B cell (primary cell): ENCODE measurements at regions not wholly inside any gene's neighbourhood (a gene's known extent, or its start where the extent isn't known, plus 50 kb on each side); places are given as distances from the start of the nearest gene placed in this dataset.

Experiments used
- ATAC-seq: fragments of 200-7000 bp; cut with Tn5 transposase; one replicate; pipeline ENCODE4 v1.10.0; 2021; ENCODE audit warnings: low read depth, mild to moderate bottlenecking, moderate number of reproducible peaks, moderate library complexity
- CTCF ChIA-PET: fragments of 350-600 bp; sonication (Branson Sonifier 250); formaldehyde crosslinking; loops from one replicate; lab custom pipeline; 2021; ENCODE audit warnings: antibody characterized with exemption, inconsistent platforms; lab: Charles Lee
- POLR2A ChIA-PET: fragments of 350-600 bp; sonication (Branson Sonifier 250); formaldehyde crosslinking; loops from one replicate; lab custom pipeline; 2021; ENCODE audit warnings: antibody characterized with exemption; lab: Charles Lee
- DNase-seq: peaks from one replicate; pipeline ENCODE4 v3.0.0; 2013
- H2AFZ ChIP-seq: 2 replicates; pipeline ENCODE4 v1.6.1; 2012; ENCODE audit warnings: mild to moderate bottlenecking, low read depth, low read length; ENCODE audit not compliant: insufficient read depth, poor library complexity, severe bottlenecking
- H3K27ac ChIP-seq, 2 donors: 1 replicate in 1 of 2; 2 replicates in 1 of 2; pipeline ENCODE4 v1.5.1; 2012 to 2013; ENCODE audit warnings: low read length in 2 of 2, mild to moderate bottlenecking in 2 of 2, moderate library complexity in 1 of 2
- H3K27me3 ChIP-seq, 4 experiments: fragments of 200-600 bp in 1 of 4; sonication (generic) in 1 of 4; replicated peaks in 1 of 4; 1 replicate in 2 of 4; 2 replicates in 2 of 4; pipeline versions ENCODE4 v1.6.1 to v1.7.0; 2013 to 2016; ENCODE audit warnings: low read length in 3 of 4, mild to moderate bottlenecking in 2 of 4, mixed read lengths in 1 of 4, moderate library complexity in 1 of 4; ENCODE audit not compliant: insufficient read depth in 4 of 4, control insufficient read depth in 3 of 4; ENCODE audit errors: control extremely low read depth in 1 of 4
- H3K36me3 ChIP-seq, 2 experiments: replicated peaks in 1 of 2; 1 replicate in 1 of 2; 2 replicates in 1 of 2; pipeline versions ENCODE4 v1.6.1 to v1.7.1; 2013; ENCODE audit warnings: low read length in 1 of 2; ENCODE audit not compliant: insufficient read depth in 2 of 2, control insufficient read depth in 1 of 2; ENCODE audit errors: control extremely low read depth in 1 of 2, extremely low read depth in 1 of 2
- H3K4me1 ChIP-seq, 2 donors: fragments of 200-600 bp in 1 of 2; sonication (generic) in 1 of 2; 1 replicate in 1 of 2; 2 replicates in 1 of 2; pipeline versions ENCODE4 v1.5.1 to v1.6.1; 2013 to 2017; ENCODE audit warnings: low read length in 2 of 2; ENCODE audit not compliant: control insufficient read depth in 2 of 2, insufficient read depth in 2 of 2
- H3K4me2 ChIP-seq: replicated peaks from 2 replicates; pipeline ENCODE3; 2012; ENCODE audit warnings: mild to moderate bottlenecking, low read depth, low read length; ENCODE audit not compliant: poor library complexity, severe bottlenecking
- H3K4me3 ChIP-seq, 5 experiments: fragments of 200-600 bp in 1 of 5; sonication (generic) in 1 of 5; 1 replicate in 3 of 5; 2 replicates in 2 of 5; pipeline versions ENCODE4 v1.5.1 to v1.7.0; 2011 to 2016; ENCODE audit warnings: low read length in 4 of 5, mild to moderate bottlenecking in 4 of 5, low read depth in 2 of 5, control low read depth in 1 of 5, moderate library complexity in 1 of 5; ENCODE audit not compliant: insufficient read depth in 1 of 5; ENCODE audit errors: control extremely low read depth in 1 of 5, extremely low read depth in 1 of 5
- H3K79me2 ChIP-seq: fragments of 200-600 bp; sonication (generic); one replicate; pipeline ENCODE4 v1.6.0; 2016; ENCODE audit warnings: low read length; ENCODE audit not compliant: control insufficient read depth, insufficient read depth
- H3K9ac ChIP-seq: fragments of 200-600 bp; sonication (generic); 2 replicates; pipeline ENCODE4 v1.6.1; 2017; ENCODE audit warnings: mild to moderate bottlenecking, low read length, moderate library complexity
- H3K9me3 ChIP-seq, 3 donors: one replicate each; pipeline versions ENCODE4 v1.6.1 to v1.7.1; 2013; ENCODE audit warnings: low read length in 2 of 3; ENCODE audit not compliant: control insufficient read depth in 2 of 3, insufficient read depth in 1 of 3; ENCODE audit errors: control extremely low read depth in 1 of 3
- H4K20me1 ChIP-seq: 2 replicates; pipeline ENCODE4 v1.6.0; 2012; ENCODE audit warnings: mild to moderate bottlenecking, low read length; ENCODE audit not compliant: insufficient read depth, control insufficient read depth, poor library complexity, severe bottlenecking
- H3K27ac Mint-ChIP-seq: one replicate; pipeline ENCODE4 v1.8.0; 2021; ENCODE audit warnings: mixed read lengths
- H3K27me3 Mint-ChIP-seq: one replicate; pipeline ENCODE4 v1.8.0; 2021; ENCODE audit warnings: mixed read lengths
- H3K4me1 Mint-ChIP-seq: one replicate; pipeline ENCODE4 v1.8.0; 2021; ENCODE audit warnings: mixed read lengths
- H3K4me3 Mint-ChIP-seq: one replicate; pipeline ENCODE4 v1.8.0; 2021; ENCODE audit warnings: mixed read lengths
- H3K9me3 Mint-ChIP-seq: one replicate; pipeline ENCODE4 v1.8.0; 2022; ENCODE audit warnings: mixed read lengths; ENCODE audit not compliant: insufficient read depth
- EZH2 ChIP-seq: IDR thresholded peaks from 2 replicates; pipeline ENCODE4 v1.6.1; 2012; ENCODE audit warnings: borderline replicate concordance, low read depth, mild to moderate bottlenecking, moderate library complexity, low read length; ENCODE audit not compliant: insufficient read depth, poor library complexity, severe bottlenecking
- WGBS: methylation state at CpG from one replicate; pipeline ENCODE4 v1.1.5; 2013; ENCODE audit warnings: missing lambda C conversion rate; ENCODE audit not compliant: insufficient coverage; 5-methylcytosine and 5-hydroxymethylcytosine counted together
- intact Hi-C: fragments of 100-400 bp; cut with micrococcal nuclease; formaldehyde crosslinking; loops from one replicate; pipeline ENCODE4 v1.10.0; 2022
- TF ChIP-seq, protein P1 (sequence below): fragments of 200-600 bp; IDR thresholded peaks from one replicate; pipeline ENCODE4 v1.8.0; 2022; ENCODE audit warnings: antibody characterized with exemption, mild to moderate bottlenecking

DNA sequence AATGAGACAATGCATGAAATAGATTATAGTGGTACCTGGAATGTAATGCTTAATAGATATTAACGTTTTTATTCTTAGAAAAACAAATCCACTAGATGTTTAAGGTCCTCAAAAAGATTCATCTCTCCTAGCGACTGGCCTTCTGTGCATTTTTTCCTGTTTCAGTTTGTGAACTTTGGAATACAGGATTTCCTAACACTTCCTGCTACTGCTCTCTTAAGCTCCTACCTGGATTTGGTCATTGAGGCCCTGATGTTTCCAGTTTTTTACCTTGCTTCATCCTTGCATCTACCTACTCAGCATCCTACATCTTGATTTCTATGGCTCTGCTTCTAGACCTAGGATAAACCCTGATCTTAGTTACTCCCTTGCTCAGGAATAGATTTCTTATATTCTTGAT, 188.4 kb downstream of the ABCC12 start:
- no peaks in the 10 kb centered on the region for H3K9me3 Mint-ChIP-seq
- no peak overlapping the region for H3K9ac ChIP-seq

DNA sequence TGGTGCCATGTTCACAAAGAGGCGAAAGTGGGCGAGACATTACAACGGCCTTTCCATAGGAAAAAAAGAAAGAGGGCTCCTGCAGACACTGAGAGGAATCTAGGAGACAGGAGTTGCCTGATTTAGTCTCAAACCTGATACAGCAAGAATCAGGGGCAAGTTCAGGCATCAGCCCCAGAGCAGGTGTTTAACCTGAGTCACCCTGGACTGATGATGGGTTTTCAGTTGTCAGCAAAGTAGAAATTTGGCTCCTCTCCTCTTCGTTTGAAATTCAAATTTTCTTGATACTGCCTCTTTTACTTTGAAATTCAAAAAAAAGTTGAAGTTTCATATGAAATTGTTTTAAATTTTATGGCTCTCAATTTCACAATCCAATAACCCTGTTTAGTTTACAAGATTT, 189.5 kb downstream of the ABCC12 start:
- ChIA-PET CTCF (no interaction called here), POLR2A (no interaction called here)
- Histone ChIP-seq H4K20me1 (no peaks in the 10 kb centered on the region), H2AFZ (no peak overlapping the region), H3K79me2 (no peaks in the 10 kb centered on the region), H3K9me3 (no peaks in the 10 kb centered on the region), H3K4me1 (no peaks in the 10 kb centered on the region), H3K36me3 (no peaks in the 10 kb centered on the region), H3K4me3 (no peak overlapping the region), H3K4me2 (no peak overlapping the region), H3K9ac (no peak overlapping the region), H3K27me3 (no peaks in the 10 kb centered on the region), H3K27ac (no peak overlapping the region)
- intact Hi-C loops = no loop called here
- H3K4me3 Mint-ChIP-seq = no peak overlapping the region
- WGBS = 95% methylated on average over 3 of the region's 4 CpGs
- H3K9me3 Mint-ChIP-seq = no peaks in the 10 kb centered on the region
- peaks cover 3% of the 10 kb centered on the region for H3K27me3 Mint-ChIP-seq
- ATAC-seq (no peak), DNase-seq (no peak)
- no peaks in the 10 kb centered on the region for H3K4me1 Mint-ChIP-seq
- no peak overlapping the region for H3K27ac Mint-ChIP-seq
- TF ChIP-seq EZH2 = no peak
- TF ChIP-seq, protein P1, sequence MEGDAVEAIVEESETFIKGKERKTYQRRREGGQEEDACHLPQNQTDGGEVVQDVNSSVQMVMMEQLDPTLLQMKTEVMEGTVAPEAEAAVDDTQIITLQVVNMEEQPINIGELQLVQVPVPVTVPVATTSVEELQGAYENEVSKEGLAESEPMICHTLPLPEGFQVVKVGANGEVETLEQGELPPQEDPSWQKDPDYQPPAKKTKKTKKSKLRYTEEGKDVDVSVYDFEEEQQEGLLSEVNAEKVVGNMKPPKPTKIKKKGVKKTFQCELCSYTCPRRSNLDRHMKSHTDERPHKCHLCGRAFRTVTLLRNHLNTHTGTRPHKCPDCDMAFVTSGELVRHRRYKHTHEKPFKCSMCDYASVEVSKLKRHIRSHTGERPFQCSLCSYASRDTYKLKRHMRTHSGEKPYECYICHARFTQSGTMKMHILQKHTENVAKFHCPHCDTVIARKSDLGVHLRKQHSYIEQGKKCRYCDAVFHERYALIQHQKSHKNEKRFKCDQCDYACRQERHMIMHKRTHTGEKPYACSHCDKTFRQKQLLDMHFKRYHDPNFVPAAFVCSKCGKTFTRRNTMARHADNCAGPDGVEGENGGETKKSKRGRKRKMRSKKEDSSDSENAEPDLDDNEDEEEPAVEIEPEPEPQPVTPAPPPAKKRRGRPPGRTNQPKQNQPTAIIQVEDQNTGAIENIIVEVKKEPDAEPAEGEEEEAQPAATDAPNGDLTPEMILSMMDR = no peak

More for the DNA sequence above, 188.4 kb downstream of the ABCC12 start:
- Mint-ChIP-seq H3K4me1 (no peaks in the 10 kb centered on the region), H3K4me3 (no peak overlapping the region), H3K27me3 (peaks cover 3% of the 10 kb centered on the region), H3K27ac (no peak overlapping the region)
- H3K27me3 ChIP-seq = no peaks in the 10 kb centered on the region
- DNase-seq = no peak
- H4K20me1 ChIP-seq = no peaks in the 10 kb centered on the region
- no peak overlapping the region for H2AFZ ChIP-seq
- H3K27ac ChIP-seq = no peak overlapping the region
- H3K4me2 ChIP-seq = no peak overlapping the region
- ATAC-seq = no peak
- intact Hi-C loops = no loop called here
- H3K9me3 ChIP-seq = no peaks in the 10 kb centered on the region
- no peak overlapping the region for H3K4me3 ChIP-seq
- 70% methylated on average over 1 of the region's 2 CpGs for WGBS
- no peaks in the 10 kb centered on the region for H3K4me1 ChIP-seq
- POLR2A ChIA-PET = no interaction called here
- no peaks in the 10 kb centered on the region for H3K36me3 ChIP-seq
- TF ChIP-seq, protein P1 = no peak
- CTCF ChIA-PET = no interaction called here
- no peaks in the 10 kb centered on the region for H3K79me2 ChIP-seq
